AG10803 (cell line): ENCODE measurements at regions not wholly inside any gene's neighbourhood (a gene's known extent, or its start where the extent isn't known, plus 50 kb on each side); places are given as distances from the start of the nearest gene placed in this dataset.
"Not testable (repeated sequence)": the region's sequence is repeated elsewhere in the genome, so short reads cannot be mapped to it uniquely, and the experiment has no call there.

Source experiments
- DNase-seq: peaks from one replicate; pipeline ENCODE4 v3.0.0; 2010; ENCODE audit warnings: low read depth
- H3K4me3 ChIP-seq: 2 replicates; pipeline ENCODE4 v1.5.1; 2011; ENCODE audit warnings: mild to moderate bottlenecking, low read length, control low read depth
- CTCF ChIP-seq: conservative IDR thresholded peaks from 2 replicates; pipeline ENCODE4 v1.5.1; 2011; ENCODE audit warnings: mild to moderate bottlenecking, low read length, control low read depth, inconsistent platforms

DNA sequence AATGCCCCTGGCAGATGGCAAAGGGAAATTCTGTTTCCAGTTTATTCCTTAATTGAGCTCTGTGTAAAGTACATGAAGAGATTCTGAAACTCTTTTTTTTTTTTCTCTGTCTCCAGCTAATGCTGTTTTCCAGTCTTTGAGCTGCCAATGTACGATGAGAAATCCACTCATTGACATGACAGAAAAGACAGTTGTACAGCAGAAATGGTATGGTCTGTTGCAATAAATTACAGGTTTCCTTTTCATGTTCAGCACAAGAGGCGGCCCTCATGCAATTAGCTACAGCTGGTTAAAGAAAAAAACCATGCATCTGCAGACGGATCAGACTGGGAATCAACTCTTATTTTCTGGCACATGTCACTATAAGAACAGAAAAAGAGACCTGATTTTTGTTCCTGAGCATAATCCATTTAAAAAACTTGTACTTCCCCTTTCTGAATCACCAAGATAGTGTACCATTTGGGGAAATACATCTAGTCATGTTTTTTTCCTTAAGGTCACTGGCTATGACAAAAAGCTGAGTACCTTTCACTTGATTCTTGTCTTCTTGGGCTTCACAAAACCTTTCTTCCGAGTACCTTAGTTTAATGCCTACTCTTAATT, 289.8 kb upstream of the PREP start:
- TF ChIP-seq CTCF, result no peak
- DNase-seq, result no peak
- H3K4me3 ChIP-seq, result no peak overlapping the region

DNA sequence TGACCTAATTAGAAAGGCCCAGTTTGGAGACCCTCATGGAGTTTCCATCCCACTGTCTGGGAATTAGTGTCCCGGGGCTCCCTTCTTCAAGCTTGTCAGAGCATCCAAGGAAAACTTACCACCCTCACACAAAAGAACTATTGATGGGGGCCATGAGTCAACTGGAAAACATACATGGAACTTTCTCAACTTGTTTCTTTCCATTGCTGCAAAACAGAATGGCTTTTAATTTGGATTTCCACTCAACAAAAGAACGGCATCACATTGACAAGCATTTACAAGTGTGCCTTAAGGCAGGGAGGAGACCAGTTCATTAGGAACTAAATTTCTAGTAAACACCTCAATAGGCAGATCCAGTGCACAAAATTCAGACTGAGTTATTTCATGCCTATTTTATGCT, 289.1 kb upstream of the PREP start:
- H3K4me3 ChIP-seq, result no peak overlapping the region
- no peak for TF ChIP-seq CTCF
- no peak for DNase-seq

GRCh38 chr6:105691081-105691480, 288.2 kb upstream of the PREP start:
- no peak overlapping the region for H3K4me3 ChIP-seq
- no peak for DNase-seq
- no peak for TF ChIP-seq CTCF

GRCh38 chr6:105688573-105688972, 285.7 kb upstream of the PREP start:
- H3K4me3 ChIP-seq, result no peak overlapping the region
- DNase-seq, result no peak
- TF ChIP-seq CTCF, result no peak

DNA sequence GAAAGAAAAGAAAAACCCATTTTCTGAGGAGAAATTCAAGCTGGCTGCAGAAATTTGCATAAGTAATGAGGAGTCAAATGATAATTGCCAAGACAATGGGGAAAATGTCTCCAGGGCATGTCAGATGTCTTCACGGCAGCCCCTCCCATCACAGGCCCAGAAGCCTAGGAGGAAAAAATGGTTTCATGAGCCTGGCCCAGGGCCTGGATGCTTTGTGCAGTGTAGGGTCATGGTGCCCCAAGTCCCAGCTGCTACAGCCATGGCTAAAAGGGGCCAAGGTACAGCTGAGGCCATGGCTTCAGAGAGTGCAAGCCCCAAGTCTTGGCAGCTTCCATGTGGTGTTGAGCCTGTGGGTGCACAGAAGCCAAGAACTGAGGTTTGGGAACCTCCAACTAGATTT, 283.9 kb upstream of the PREP start:
- DNase-seq, H3K4me3 ChIP-seq: not testable (repeated sequence)

- H3K4me3 ChIP-seq, result no peak overlapping the region
- no peak for TF ChIP-seq CTCF
- no peak for DNase-seq
Observed at GRCh38 chr6:105681061-105681460, 278.2 kb upstream of the PREP start.

- no peak for DNase-seq
- no peak for TF ChIP-seq CTCF
- no peak overlapping the region for H3K4me3 ChIP-seq
Observed at GRCh38 chr6:105680131-105680530, 277.2 kb upstream of the PREP start.

GRCh38 chr6:105678516-105678915, 275.6 kb upstream of the PREP start:
- no peak for TF ChIP-seq CTCF
- H3K4me3 ChIP-seq, result no peak overlapping the region
- DNase-seq, result peak; percentile 51
